NT2/D1 (cell line): ENCODE measurements at regions not wholly inside any gene's neighbourhood (a gene's known extent, or its start where the extent isn't known, plus 50 kb on each side); places are given as distances from the start of the nearest gene placed in this dataset.

ENCODE experiments used
- YY1 ChIP-seq: IDR thresholded peaks from 2 replicates; pipeline ENCODE4 v1.6.1; 2011; ENCODE audit not compliant: insufficient read length, insufficient read depth
- ZNF274 ChIP-seq: IDR thresholded peaks from 2 replicates; pipeline ENCODE4 v1.6.1; 2011; ENCODE audit warnings: mild to moderate bottlenecking, low read depth, low read length

GRCh38 chr2:15034860-15035259 lies 402.3 kb downstream of the LRATD1 start:
- TF ChIP-seq ZNF274, result no peak
- no peak for TF ChIP-seq YY1
